HG02970 (cell line): ENCODE measurements at regions not wholly inside any gene's neighbourhood (a gene's known extent, or its start where the extent isn't known, plus 50 kb on each side); places are given as distances from the start of the nearest gene placed in this dataset.

Experiments
- ATAC-seq: cut with Tn5 transposase; IDR thresholded peaks from one replicate; pipeline ENCODE4 v1.9.1; 2021; ENCODE audit warnings: mild to moderate bottlenecking, moderate library complexity, moderate number of reproducible peaks; ENCODE audit not compliant: unreplicated experiment, low FRiP score

GRCh38 chr11:134532921-134533421, 120.9 kb upstream of the B3GAT1 start:
- no peak for ATAC-seq

GRCh38 chr11:134532131-134532920, 120.3 kb upstream of the B3GAT1 start:
- ATAC-seq = no peak

- ATAC-seq = no peak
Observed at GRCh38 chr11:134531327-134532130, 119.5 kb upstream of the B3GAT1 start.

GRCh38 chr11:134530636-134531326, 118.7 kb upstream of the B3GAT1 start:
- no peak for ATAC-seq

- no peak for ATAC-seq
Observed at GRCh38 chr11:134529212-134530096, 117.4 kb upstream of the B3GAT1 start.

- no peak for ATAC-seq
Observed at GRCh38 chr11:134528453-134528852, 116.4 kb upstream of the B3GAT1 start.

- no peak for ATAC-seq
Observed at GRCh38 chr11:134527382-134528243, 115.6 kb upstream of the B3GAT1 start.

- no peak for ATAC-seq
Observed at GRCh38 chr11:134524896-134525845, 113.1 kb upstream of the B3GAT1 start.

GRCh38 chr11:134524201-134524600, 112.2 kb upstream of the B3GAT1 start:
- no peak for ATAC-seq

GRCh38 chr11:134522782-134523570, 110.9 kb upstream of the B3GAT1 start:
- no peak for ATAC-seq

- no peak for ATAC-seq
Observed at GRCh38 chr11:134521452-134522289, 109.6 kb upstream of the B3GAT1 start.

GRCh38 chr11:134521001-134521400, 109.0 kb upstream of the B3GAT1 start:
- ATAC-seq = no peak

- ATAC-seq = no peak
Observed at GRCh38 chr11:134519788-134520187, 107.7 kb upstream of the B3GAT1 start.

- no peak for ATAC-seq
Observed at GRCh38 chr11:134519390-134519750, 107.3 kb upstream of the B3GAT1 start.

- ATAC-seq = no peak
Observed at GRCh38 chr11:134518616-134519389, 106.8 kb upstream of the B3GAT1 start.
